Upper lobe of left lung (tissue), 4 donors: ENCODE measurements at regions not wholly inside any gene's neighbourhood (a gene's known extent, or its start where the extent isn't known, plus 50 kb on each side); places are given as distances from the start of the nearest gene placed in this dataset.

ENCODE experiments used
- POLR2A ChIP-seq, 4 donors: fragments of 450-650 bp; IDR thresholded peaks; one replicate each; pipeline ENCODE4 v1.5.1; 2016 to 2017; ENCODE audit warnings: antibody characterized with exemption in 4 of 4, mild to moderate bottlenecking in 2 of 4
- TF ChIP-seq, protein P1 (sequence below), 6 experiments: fragments of 450-650 bp in 4 of 6; fragments of 200-600 bp in 2 of 6; sonication (generic) in 2 of 6; IDR thresholded peaks; one replicate each; pipeline ENCODE4 v1.5.1; 2016 to 2019; ENCODE audit warnings: antibody characterized with exemption in 6 of 6

DNA sequence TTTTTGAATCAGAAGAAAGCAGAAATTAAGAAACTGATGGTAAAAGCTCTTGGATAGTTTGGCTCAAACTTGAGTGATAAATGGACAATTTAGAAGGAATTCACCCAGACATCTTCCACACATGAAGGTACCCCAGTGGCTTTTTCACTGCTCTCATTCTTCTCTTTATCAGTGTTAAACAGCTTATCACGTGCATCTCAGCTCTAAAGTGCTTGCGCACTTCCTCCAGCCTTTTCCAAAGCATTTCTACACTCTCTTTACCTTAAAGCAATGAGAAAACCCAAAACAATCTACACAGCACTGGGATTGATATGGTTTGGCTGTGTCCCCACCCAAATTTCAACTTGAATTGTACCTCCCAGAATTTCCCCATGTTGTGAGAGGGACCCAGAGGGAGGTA, 509.1 kb upstream of the FAT1 start:
- TF ChIP-seq, protein P1, sequence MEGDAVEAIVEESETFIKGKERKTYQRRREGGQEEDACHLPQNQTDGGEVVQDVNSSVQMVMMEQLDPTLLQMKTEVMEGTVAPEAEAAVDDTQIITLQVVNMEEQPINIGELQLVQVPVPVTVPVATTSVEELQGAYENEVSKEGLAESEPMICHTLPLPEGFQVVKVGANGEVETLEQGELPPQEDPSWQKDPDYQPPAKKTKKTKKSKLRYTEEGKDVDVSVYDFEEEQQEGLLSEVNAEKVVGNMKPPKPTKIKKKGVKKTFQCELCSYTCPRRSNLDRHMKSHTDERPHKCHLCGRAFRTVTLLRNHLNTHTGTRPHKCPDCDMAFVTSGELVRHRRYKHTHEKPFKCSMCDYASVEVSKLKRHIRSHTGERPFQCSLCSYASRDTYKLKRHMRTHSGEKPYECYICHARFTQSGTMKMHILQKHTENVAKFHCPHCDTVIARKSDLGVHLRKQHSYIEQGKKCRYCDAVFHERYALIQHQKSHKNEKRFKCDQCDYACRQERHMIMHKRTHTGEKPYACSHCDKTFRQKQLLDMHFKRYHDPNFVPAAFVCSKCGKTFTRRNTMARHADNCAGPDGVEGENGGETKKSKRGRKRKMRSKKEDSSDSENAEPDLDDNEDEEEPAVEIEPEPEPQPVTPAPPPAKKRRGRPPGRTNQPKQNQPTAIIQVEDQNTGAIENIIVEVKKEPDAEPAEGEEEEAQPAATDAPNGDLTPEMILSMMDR (IDR thresholded peaks at IDR 0.05): no peak
- TF ChIP-seq POLR2A (IDR thresholded peaks at IDR 0.05): no peak
